CD4-positive, alpha-beta T cell treated with Interferon gamma for 1 hour (primary cell): ENCODE measurements at regions not wholly inside any gene's neighbourhood (a gene's known extent, or its start where the extent isn't known, plus 50 kb on each side); places are given as distances from the start of the nearest gene placed in this dataset.

Experiments used
- DNase-seq: peaks from one replicate; pipeline ENCODE4 v3.0.0-alpha.2; 2020

DNA sequence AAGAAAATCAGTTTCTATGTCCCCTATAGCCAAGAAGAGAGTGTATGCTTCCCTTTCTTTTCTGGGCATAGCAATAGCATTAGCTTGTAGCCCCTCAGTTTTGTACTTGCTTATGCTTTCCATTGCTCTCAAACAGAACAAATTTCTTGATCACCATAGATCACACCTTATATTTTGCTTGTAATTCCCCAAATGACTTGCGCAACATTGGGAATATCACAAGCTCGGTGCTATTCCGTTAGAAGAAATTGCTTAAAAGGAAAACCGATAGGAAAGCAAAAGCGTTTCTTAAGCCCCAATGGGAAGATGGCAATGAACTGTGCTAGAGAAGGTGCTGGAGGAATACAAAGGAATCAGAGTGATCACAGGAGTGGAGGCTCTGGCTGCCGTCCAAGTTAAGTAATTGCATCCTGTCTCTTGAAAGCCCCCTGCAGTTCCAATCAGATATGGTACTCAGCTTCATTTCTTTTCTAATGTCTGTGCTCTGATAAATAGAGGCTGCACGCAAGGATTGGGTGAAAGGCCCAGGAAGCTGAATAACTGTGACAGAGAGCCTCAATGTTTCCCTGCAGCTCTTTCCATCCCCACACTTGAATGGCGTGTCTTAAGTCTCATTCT is 182.1 kb upstream of the KIRREL3 start:
- DNase-seq: no peak

DNA sequence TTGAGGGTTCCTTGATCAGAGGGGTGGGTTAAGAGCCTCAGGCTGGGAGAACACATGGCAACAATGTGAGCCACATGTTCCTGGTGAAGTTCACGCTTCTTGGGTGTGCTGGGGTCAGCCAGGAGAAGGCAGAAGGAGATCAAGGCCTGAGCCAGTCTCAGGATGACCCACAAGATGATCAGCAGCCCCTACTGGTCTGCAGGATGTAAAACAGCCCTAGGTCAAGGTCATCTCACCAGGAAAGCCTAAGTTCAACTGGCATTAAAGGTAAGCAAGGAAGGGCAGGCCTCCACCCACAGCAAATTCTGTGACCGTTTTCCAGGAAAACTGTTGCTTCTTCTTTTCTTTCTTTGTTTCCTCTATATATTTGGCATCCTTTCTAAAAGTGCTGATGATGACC is 156.7 kb upstream of the KIRREL3 start:
- no peak for DNase-seq

DNA sequence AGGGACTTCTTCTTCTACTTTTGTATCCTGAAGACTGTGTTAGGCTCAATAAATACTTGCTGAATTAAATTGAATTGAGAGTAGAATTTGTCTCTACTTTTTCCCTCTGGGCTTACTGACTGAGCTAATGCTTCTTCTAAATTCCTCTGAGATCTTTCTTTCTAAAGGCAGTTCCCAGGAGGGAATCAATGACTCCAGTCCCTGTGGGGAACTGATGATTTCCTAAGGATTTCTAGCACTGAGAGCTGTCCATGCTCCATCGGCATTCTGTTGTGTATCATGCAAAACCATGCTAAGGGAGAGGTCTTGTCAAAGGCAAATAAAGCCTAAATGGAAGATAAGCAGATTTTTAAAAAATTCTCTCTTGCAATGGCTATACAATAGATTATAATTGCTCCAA is 148.8 kb upstream of the KIRREL3 start:
- DNase-seq: no peak

DNA sequence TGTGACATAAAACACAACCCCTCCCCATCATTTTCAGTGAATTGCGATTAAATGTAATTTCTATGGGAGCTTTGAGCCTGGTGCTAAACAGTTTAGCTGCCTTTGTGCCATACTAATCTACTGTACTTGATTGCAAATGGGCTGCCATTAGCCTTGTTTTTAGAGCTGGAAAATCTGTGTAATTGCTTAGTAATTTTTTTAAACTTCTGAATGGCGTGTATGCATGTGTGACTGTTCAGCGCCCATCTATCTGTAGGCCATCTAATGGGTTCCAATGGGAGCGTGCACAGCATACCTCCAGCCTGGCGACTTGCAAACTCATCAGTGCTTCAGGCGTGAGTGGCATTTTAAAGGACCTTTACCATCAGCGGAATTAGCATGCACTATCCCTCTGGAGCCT is 142.7 kb upstream of the KIRREL3 start:
- no peak for DNase-seq

DNA sequence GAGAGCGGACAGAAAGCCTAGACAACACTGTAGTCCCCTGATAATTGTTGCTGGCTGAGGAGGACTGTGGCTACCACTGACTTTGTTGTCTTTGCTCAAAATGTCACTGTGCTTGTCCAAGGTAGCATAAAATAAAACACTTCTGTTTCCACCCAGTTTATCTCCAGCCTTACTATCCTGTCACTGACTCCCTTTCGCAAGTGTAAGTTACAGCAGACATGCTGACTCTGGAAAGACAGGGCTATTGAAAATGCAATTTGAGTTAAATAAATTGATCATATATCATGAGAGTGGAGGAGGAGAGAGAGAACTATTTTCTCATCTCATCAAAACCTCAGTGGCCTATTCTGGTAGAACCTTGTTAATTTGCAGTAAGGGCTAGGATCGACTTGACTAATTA is 138.0 kb upstream of the KIRREL3 start:
- DNase-seq: no peak

DNA sequence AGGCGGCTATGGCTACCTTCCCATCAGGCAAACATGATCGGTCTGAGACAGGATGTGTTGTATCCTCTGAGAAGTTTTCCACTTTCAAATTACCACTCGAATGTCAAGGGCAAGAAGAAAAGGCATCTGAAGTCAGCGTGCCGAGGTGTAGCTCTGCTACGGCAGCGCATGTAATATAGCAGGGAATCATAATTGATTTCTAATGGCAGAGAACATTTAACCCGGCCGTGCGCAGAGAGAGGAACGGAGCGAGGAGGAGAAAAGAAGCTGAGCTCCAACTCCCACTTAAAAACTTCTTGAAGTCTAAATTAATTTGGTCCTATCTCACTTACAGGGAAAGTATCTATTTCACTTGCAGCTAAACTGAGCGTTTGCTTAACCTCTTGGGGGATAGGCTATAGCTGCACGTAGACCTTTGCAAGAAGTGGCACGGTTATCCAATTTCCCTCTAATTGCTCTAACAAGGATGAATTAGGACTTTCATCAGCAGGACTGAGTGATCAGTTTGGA is 137.3 kb upstream of the KIRREL3 start:
- no peak for DNase-seq

DNA sequence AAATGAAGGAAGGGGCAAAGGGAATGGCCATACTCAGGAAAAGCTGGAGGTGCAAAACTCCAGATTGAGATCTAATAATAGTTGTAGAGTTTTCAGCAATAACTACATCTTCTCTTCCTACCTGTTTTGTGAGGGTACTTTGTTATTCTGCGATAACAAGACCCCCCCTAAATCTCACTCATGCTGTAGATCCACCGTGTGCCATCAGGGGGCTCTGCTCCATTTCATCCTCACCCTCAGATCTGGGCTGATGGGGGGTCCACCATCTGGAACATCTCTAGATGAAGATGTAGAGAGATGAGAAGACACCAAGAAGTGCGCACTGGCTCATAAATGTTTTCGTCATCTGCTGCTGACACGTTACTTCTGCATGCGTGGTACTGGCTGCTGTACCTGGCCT is 135.9 kb upstream of the KIRREL3 start:
- no peak for DNase-seq

DNA sequence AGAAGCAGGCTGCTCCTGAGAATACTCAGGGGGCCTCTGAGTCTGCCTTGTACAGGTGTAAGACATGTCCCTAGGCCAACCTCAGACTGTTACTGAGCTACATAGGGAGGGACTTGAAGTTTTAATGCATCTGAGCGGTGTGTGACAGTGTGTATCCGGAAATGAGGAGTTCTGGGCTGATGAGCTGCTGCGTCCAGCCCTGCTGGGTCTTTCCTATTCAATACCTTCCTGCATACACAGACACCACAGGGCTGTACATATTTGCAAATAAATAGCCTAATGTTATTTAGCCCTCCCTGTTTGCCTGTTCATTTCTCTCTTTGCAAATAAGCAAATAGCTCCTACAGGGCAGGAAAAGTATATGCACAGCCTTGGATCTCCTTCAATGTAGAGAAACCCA is 134.7 kb upstream of the KIRREL3 start:
- no peak for DNase-seq

DNA sequence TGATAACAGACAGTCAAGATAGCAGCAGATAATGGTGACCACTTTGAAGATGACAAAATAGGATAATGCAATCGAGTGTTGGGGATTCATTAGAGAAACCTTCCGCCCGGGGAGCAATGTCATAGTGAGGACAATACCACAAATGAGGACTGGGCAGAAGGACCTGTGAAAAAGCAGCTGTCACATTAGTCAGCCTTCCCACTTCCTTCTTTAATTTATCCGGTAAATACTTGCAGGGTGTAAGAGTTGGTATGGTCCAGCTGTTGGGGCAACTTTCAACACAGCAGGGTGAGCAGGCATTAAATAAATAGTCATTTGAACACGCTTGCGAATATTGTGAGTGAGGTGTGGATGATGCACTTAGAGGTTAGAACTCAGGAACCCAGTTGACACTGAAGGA is 132.5 kb upstream of the KIRREL3 start:
- no peak for DNase-seq

DNA sequence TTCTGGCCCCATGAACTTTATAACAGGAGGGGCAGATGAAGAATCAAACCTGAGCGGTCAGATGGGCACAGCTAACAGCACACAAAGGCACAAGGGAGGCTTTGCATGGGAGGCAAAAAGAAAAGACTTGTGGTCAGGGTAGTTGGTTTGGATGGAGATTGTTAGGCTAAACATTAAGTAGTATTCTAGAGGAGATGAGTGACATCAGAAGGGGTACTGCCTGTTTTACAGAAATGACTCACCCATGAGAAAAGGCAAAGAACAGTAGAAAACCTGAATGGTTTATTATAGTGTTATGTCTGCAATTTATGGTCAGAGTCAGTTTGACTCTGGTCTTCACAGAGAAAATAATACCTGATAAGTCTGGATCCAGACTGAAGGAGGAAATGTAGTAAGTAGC is 129.8 kb upstream of the KIRREL3 start:
- no peak for DNase-seq

DNA sequence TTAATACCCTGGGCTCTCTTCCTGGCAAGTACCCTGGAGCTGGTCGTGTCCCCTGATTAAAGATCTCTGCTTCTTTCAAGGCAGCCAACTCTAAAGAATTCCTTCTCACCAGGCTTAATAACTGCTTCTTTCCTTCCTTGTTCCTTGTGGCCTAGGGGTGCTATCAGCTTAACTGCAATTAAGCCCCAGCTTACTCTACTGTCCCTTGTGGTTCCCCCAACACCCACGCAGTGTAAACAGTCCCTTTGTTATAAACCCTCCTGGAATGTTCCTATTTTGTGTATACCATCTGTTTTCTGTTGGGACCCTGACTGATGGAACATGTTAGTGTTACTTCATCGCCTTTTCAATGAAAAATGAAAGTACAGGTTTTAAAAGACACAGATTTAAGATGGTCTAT is 126.4 kb upstream of the KIRREL3 start:
- no peak for DNase-seq

DNA sequence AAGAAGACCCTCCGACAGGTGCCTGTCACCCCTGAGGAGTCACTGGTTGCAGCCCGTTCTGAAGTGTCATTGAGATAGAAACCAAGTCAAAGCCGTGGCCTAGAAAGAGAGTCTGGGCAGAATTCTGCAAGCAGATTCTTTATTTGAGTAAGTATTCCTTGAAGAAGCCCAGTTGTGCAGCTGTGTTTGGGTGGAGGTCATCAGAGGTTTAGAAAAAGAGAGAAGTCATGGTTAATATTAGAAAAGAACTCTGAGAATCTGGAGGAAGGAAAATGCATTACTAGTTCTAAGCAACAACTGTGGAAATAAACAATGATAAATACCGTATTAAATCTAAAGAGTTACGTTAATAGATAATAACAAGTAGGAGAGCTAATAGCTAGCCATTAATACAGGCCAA is 118.8 kb upstream of the KIRREL3 start:
- no peak for DNase-seq

DNA sequence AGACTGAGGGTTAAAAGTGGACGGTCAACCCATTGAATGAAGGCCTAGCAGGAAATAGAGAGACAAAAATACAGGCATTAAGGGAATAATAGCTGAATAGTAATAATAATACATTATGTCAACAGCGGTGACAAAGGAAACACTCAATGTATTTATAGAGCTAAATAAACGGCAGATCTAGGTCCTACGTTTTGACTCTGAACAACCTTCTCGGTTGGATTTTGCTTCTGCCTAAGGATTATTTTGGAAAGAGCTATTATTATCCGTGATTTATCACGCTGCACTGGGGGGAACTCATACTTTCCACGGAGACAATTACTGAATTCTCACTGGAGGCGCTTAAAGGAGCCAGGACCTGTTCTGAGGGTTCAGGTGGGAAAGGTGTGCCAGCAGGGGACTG is 118.2 kb upstream of the KIRREL3 start:
- no peak for DNase-seq

DNA sequence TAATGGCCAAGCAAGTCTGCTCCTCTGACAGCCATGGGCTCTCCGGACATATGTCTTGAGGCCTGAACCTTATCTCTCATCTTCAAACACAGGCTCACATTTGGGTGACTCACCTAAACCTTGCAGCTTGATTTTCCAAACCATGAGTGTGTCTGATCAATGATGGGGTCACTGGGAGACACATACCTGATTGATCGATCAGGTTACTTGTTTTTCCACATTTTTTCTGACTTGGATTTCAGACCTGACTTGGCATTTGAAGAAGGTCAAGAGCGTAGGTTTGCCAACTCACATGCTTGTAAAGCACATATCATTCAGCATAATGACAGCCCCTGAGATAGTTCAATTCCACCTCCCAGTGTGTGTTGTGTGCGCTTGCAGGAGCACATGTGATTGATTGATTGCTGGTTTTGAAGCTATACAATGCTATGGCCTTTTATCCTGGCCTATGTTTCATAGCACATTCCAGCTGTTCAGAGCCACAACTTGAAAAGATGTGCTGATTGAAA is 116.7 kb upstream of the KIRREL3 start:
- no peak for DNase-seq

DNA sequence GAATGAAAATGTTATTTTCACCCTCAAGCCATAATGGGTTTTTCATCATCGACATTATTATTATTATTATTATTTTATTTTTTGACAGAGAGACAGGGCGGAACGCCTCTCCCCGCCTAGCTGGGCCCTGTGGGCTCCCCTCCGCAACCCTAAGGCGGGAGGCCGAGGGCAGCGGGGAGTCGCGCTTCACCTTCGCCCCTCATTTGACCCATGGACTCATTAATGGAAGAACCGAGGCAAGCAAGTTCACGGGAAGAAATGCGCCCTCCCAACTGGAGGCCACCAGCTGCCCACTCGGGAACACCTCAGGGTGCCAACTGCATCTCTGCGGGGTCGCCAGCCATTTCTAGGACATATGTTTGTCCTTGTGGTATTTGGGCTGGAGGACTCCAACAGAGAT is 115.3 kb upstream of the KIRREL3 start:
- no peak for DNase-seq

DNA sequence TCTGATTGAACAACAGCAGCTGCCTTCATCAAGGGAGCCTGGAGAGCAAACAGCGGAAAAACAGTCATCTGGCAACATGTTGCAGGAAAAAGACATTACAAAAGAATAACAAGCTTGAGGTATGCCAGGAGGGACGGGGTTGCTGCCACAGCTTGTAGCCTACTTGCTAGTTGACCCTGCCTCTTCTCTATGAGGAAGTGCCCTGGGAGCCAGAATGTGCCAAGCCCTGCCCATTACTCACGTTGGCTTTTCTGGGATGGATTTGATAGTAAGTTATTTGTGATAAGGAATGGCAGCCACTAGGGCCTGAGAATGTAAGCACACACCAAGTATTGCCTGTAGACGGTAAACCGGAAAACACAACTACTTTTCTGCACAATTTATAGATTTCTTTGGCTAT is 113.5 kb upstream of the KIRREL3 start:
- no peak for DNase-seq

DNA sequence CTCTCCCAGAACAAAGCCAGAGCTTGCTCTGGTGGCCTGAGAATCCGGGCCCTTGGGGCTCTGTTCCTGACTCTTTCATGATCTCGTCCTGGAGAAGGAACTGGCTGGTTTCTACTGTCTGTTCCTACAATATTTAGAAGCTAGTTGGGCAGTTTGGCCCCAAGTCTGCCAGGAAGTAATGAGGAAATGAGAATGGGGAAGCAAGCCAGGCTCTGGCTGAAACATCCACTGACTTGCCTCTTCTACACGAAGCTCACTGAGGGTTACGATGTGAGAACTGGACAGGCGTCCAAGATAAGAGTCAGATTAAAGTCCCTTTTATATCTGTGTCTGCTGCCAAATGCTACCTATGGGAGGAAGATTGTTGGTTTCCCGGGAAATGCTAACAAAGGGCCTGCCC is 110.0 kb upstream of the KIRREL3 start:
- no peak for DNase-seq

DNA sequence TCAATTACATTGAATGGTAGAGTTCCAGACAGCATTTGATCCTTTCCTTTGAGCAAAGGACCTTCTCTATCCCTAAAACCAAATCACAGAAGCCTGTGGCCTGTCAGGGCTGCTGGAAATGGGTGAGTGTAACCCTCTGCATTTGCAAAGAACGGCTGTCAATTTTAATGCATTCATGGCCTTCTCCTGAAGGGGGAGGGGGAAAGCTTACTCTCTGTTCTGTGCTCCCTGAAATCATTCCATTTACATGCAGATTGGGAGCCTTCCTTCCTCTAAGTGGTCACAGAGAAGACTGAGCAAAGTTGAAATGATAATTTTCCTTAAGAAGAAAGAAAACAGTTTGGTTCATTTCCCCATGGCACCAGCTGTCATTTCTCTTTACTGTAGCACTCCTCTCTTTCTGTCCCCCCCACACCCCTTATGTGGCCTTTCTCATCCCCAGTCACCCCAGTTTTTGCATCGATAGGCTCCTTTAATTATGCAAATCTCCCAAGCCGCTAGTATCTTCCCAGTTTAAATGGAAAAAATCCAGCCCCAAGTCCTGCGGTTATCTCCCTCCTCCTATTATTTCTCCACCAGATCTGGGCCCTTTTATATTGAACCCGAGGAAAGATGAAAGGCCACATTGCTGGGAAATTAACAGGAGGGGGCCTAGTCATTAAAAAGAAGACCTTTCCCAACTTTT is 109.4 kb upstream of the KIRREL3 start:
- DNase-seq: no peak

DNA sequence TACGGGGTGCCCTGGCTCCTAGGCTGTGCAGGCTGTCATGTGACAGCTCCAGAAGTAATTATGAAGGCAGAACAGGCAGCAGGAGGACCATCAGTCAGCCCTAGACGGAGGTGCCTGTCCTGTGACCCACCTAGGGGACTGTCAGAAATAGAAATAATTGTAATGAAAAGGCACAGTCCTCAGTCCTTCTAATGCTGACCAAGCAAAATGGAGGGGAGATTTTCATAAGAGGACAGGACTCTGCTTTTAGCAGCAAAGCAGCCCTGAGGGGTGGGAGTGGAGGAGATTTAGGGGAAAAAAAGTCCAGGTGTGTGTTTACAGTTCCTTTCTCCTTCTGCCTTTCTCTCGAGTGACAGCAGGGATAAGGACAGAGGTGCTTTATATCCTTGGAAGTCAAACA is 108.3 kb upstream of the KIRREL3 start:
- no peak for DNase-seq

DNA sequence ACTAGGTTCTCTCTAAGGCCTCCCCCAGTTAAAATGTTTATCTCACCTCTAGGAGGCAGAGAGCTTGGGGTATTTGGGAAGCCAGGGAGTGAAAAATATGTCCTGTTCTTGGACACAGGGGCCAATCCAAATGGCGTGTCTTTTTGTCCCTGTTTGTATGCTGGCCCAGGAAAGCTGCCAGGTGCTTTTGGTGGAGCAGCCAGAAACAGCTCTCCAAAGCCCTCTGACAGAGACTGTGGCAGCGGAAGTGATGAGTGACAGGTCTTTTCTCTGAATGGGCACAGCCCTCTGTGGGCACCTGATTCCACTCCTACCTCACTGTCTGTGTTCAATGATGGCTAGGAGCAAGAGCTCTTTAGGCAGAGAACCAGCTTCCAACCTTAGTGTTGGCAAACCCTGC is 106.4 kb upstream of the KIRREL3 start:
- DNase-seq: no peak

DNA sequence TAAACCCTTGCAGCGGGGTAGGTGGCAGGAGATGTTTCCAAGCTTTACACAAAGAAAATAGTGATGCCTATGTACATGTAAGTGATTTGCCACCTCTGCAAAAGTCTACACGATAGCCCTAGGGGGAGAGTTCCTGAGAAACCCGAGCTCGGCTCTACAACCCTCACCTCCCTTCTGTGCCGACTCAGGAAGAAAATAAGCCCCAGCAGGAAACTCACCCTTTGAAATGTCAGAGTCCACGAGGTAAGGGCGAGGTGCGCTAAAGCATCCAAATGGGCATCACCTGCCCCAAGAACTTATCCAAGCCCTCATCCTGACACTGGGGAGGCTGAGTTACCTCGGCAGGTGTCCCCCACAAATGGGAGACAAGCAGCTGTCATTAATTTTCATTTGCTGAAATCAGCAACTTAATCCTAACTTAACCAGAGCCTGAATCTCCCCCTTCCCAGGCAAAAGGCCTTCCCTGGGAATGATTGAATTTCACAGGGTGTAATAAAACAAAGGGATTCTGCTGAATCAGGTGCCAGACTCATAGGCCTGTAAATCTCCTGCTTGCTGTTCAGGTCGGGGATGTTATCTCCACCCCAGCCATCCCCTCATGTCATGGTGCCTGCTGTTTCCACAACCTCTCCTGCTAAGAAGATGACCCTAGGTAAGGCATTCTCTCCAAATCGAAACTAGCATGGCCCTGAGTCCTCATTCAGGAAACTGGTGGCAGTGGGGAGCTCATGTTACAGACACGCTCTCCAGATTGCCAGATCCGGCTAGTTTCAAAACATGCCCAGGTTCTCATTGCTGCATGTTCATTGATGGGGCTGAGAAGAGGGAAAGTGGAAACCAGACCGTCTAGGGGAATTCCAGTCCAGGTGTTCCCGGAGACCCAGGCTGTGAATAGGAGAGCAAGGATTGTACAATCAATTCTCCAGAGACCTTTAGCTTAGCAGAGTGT is 105.3 kb upstream of the KIRREL3 start:
- DNase-seq: no peak

DNA sequence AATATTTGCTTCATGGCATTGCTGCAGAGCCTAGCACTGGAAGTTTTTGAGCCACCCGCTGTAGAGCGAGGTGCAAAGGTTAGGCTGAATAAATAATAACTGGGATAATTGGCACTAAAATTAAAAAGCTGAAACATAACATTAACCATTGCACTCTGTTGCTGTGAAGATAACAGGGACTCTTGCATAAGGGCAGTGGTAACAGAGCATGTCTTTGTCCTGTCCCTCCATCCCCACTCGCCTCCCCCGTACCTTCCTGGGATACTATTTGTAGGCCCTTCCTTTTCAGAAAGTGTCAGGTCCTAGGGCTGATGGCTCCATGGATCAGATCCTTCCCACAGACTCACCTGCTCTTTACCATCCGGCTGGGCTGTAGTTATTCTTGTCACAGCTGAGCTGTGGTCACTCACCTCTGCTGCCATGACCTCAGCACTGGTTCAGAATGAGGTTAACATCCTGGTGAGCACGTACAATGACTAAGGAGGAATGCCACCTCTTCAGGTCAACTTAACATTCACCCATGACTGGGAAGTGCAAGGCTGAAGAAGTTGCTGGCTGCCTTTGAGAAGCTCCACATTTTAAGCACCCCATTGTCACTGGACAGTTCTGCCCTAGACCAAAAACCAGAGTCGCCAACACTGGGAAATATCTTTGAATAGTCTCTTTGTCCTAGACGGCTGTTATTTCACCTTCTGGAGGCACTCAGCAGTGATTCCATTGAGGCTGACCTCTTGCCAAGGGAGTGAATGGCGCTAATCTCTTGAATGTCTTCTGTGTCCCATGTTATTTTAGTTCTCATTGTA is 103.2 kb upstream of the KIRREL3 start:
- DNase-seq: no peak

DNA sequence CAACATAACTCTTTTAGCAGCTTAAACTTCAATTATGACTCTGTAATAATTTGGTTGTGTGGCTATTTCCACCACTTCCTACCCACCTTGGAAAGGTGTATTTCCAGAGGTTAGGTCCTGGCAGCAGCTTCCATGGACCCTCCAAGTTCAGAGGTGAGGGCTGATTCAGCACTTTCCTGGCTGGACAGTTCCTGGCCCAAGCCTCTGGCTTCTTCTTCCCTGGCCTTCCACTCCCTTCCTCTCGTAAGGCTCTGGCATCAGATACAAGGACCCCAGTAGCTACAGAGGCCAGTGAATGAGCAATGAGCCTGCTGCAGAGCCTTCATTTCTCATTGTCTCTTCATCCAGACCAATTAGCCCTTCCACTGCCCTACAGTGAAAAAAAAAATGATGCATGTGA is 98.1 kb upstream of the KIRREL3 start:
- no peak for DNase-seq
